HG02885 (cell line): ENCODE measurements at regions not wholly inside any gene's neighbourhood (a gene's known extent, or its start where the extent isn't known, plus 50 kb on each side); places are given as distances from the start of the nearest gene placed in this dataset.

ENCODE experiments used
- ATAC-seq: cut with Tn5 transposase; IDR thresholded peaks from one replicate; pipeline ENCODE4 v1.9.1; 2021; ENCODE audit warnings: mild to moderate bottlenecking; ENCODE audit not compliant: unreplicated experiment, poor library complexity

- no peak for ATAC-seq
These were observed 94.1 kb upstream of the KCNG1 start for GRCh38 chr20:51116765-51117686.

DNA sequence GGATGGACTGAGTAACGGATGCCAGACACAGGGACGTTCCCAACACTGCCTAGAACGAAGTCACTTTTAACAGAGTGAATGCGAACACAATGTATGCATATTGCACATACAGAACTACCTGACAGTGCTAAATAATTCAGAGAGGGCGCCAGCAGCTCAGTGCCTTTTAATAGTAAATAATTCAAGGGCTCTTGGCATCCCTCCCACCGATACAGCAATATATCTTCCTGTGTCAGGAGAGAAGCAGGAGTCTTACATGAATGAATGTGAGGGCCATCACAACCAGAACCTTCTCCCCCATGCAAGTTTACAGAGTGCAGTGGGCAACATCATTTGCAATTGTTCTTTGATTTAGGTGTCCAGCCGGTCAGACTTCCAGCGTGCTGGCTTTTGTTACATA, 88.4 kb upstream of the KCNG1 start:
- ATAC-seq = no peak

DNA sequence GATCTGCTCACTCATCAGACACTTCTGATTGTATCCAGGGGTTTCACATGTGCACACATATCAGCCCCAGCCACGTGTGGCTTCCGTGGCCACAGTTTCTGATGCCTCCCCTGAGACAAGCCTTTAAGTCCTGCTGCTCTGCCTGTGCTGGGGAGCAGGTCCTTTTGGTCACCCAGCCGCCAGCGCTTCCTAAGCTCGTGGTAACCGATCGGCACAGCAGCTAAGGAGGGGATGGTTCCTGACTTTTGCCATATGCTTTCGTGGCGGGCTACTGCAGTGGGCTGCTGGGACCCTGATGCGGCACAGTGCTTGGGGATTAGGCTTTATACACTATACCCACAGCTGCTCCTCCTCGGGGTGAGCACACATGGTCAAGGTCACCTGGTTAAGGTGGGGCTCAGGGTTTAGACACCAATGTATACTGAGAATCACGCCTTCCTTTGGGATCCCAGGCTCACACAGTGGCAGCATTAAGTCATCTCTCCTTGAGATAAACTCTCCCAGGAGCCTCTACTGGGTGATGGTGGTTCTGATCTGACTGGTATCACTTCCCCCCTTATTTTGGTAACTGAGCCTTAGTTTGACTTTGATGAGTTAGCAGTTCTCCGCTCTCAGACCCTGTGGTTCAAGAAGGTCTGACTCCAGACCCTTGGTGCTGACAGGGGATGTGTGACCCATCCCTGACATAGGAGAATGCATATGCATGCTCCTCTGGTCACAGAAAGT, 85.9 kb upstream of the KCNG1 start:
- ATAC-seq = no peak

- no peak for ATAC-seq
These were observed 83.1 kb upstream of the KCNG1 start for GRCh38 chr20:51106011-51106410.

DNA sequence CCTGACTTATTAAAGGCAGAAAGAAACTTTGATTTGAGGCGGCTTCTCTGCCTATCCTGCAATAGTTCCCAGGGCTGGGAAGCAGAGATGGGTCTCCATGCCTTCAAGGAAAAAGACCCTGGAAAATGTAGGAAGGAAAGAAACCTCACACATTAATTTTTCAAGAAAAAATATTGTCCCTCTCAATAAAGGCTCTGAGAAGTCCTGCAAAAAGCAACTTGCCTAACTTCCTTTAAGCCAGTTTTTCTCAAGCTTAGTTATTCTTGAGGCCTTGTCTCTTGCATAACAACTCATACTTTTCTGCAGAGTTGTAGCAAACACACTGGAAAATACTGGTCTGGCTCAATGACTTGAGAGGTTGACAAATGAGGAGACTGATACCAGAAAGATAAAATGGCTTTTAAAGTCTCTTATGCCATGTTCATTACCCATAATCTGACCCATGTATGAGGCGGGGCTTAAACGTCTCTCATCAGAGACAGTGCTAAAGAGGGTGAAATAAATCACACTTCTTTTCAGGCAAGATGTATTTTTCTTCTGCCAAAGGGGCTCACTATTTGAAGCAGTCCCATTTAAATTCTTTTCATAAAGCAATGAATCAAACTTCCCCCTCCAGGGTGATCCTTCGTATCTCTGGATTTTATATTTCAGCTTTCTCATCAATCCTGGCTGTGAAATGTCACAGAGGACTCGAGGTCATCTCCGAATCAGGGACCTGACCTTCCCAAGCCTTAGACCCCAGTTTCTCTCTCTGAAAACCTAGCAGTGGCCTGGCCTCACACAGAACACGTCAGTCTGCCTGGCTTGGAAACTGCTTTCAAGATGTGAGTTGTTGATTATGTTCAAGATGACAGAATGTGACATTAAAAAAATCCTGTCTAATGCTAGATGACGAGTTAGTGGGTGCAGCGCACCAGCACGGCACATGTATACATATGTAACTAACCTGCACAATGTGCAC, 82.3 kb upstream of the KCNG1 start:
- no peak for ATAC-seq

- no peak for ATAC-seq
These were observed 77.7 kb upstream of the KCNG1 start for GRCh38 chr20:51100617-51101016.

DNA sequence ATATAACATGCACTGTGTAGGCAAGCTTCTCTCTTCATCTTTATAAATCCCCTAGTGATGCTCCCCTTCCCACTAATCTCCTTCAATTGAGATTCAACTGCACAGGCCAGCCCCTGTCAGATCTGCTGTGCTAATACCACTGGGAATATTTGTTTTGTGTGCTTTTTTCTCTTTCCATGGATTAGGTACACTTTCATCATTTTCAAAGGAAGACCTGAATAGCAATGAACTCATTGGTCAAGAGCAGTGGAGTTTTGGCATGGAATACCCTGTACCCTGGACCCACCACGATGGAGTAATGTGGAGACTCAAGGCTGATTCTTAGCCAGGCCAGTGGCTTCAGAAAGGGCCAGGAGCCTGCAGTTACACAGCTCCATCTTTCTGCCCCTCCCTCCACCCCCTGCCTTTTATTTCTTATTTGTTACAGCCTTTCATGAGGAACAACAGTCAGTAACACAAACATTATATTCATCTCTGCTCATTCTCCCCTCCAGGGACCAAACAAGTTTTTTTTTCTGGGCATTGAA, 75.4 kb upstream of the KCNG1 start:
- ATAC-seq = no peak

DNA sequence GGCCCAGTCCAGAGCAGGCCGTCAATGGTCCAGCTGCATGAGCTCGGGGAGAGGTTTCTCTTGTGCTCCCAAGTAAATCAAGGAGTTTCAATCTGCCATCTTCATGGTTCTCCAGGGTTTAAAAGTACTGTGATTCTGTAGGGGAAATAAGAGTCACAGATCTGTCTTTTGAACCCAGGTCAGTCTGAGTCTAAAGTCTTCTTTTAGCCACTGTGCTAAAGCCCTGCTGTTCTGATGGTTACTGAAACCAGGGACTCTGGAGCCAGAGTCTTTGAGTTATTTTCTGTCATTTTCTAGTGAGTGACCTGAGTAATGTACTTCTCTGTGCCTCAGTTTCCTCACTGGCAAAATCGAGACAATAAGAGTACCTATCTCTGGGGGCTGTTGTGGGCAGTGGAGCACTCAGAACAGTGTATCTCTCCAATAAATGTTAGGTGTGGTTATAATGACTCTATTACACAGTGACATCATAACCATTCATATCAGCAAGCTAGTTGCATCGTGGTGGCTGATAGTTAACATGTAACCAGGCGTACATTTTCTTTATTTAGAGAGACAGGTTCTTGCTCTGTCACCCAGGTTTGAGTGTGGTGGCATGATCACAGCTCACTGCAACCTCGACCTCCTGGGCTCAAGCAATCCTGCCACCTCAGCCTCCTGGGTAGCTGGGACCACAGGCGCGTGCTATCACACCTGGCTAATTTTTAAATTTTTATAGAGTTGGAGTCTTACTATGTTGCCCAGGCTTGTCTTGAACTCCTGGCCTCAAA, 74.6 kb upstream of the KCNG1 start:
- no peak for ATAC-seq

DNA sequence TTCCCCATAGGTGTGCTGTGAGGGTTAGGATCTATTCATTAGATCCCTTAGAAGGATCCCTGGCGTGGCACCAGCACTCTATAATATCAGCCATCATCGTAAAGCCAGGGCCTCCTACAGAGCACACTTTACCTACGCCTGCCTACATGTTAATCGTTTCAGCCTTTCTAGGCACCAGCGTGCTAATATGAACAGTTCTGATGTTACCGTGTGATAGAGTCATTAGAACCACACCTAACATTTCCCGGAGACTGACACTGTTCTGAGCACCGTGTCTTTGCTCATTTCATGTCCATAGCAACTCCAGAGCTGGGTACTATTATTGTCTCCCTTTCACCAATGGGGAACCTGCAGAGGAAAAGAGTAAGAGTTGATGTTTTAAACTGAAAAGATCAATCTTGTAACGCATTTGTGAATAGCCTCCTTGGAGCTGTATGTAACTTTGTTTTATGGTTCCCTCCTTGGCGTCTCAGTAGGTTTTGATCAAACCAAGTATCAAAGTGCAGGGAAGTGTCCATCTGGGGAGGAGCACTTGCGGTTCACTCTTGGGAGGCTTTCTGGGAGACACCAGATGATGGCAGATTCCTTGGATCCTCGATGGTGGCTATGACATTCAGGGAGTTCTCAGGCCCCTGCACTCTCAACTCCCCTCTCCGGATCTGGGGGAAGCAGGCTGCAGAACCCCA, 73.8 kb upstream of the KCNG1 start:
- ATAC-seq = no peak

DNA sequence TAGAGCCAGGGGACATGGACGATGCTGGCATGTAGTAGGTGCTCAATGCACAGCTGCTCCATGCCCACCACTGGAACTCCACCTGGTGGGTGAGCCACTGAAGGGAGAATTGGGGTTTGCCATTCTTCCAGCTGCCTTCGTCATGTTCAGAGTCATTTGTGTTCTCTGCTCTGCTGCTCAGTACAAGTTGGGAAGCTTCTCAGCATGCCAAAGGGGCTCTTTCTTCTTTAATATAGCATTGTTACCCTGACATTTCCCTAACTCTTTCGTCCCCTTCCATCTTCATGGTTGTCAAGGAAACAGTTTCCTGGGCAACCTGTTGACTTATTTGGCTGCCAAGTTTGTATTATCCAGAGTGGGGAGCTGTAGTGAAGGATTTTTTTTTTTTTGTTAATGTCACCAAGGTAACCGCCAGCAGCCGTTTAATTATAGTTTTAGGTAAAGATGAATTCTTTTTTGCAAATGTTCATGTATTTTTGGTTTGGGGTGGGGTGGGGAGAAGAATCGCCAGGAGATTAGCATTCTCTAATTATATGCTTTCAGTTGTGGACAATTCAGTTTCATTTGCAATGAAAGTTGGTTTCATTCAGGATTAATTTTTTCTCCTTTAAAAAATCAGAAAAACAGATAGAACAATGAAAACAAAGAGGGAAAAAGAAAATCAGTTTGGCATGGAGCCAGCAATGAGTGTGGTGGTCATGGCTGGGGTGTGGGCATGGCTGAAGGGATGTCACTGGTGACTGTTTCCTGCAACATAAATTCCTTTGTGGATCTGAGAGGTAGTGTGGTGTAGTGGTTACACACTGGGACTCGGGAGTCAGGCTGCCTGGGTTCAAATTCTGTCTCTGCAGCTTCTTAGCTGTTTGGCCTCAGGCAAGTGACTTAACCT, 73.0 kb upstream of the KCNG1 start:
- no peak for ATAC-seq

GRCh38 chr20:51094221-51094620, 71.3 kb upstream of the KCNG1 start:
- no peak for ATAC-seq

GRCh38 chr20:51093240-51093763, 70.4 kb upstream of the KCNG1 start:
- no peak for ATAC-seq

- ATAC-seq = no peak
These were observed 69.4 kb upstream of the KCNG1 start for GRCh38 chr20:51092338-51092737.

DNA sequence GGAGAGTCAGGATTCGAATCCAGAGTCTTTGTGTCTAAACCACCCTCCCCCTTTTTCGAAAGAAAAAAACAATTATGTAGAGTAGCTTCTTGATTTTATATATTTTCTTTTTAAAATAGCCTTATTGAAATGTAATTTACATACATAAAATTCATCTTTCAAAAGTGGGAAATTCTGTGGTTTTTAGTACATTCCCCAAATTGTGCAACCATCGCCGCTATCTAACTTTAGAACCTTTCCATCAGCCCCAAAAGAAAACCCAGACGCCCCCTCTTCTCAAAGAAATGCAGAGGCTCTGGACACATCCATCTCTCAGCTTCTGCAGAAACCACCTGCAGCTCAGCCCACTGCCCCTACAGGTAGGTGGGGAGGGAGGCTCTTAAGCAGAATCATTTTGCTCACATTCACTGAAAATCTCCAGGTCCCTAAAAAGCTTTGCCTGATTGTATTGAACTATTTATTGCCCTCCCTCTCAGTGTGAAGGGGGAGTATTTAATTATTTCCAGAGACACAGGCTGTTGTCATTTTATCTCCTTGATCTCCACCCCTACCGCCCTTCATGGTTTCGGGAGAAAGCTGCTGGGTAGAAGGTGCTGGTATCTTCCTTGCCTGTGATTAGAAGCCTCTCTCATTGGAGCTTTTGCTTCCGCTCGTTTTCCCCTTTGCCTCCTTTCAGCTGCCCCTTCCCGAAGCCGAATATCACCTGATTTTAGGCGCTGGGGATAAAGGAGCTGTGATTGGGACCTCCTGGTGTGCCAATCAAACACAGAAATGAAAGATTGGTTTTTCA, 68.7 kb upstream of the KCNG1 start:
- ATAC-seq = no peak

DNA sequence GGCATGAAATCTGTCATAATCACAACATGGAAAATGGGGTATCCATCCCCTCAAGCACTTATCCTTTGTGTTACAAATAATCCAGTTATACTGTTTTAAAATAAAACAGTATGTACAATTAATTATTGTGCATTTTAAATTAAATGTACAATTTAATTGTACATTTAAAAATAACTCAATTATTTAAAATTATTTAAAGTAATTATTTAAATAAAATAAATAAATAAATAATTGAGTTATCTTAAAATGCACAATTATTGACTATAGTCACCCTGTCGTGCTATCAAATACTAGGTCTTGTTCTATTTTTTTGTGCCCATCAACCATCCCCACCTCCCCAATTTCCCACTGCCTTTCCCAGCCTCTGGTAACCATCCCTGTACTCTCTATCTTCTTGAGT, 66.9 kb upstream of the KCNG1 start:
- ATAC-seq = no peak

DNA sequence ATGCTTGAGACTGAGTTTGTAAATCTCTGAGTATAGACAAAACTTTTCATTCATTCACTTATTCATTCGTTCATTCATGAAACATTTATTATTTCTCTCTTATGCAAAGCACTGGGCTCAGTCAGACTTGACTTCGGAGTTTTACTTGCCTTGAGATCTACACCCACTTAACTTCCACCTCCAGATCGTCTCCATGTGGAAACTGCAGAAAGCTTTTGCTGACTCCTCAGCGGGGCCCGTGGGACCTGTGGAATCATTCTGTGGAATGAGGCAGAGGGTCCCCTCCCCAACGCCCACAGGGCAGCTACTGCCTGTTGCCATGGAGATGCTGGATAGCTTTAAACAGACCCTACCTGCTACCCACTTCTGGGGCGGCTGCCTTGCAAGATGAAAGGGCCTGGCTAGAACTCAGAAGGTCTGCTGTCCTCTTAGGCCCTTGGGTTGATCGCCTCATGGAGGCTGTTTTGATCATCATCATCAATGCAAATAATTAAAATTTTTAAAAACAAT, 66.4 kb upstream of the KCNG1 start:
- no peak for ATAC-seq

GRCh38 chr20:51087266-51087665, 64.4 kb upstream of the KCNG1 start:
- ATAC-seq = no peak
